Ovary (tissue), 3 donors: ENCODE measurements at regions not wholly inside any gene's neighbourhood (a gene's known extent, or its start where the extent isn't known, plus 50 kb on each side); places are given as distances from the start of the nearest gene placed in this dataset.

Experiments
- EP300 ChIP-seq: sonication (generic); formaldehyde crosslinking; IDR thresholded peaks from one replicate; pipeline ENCODE4 v1.6.1; 2017; ENCODE audit warnings: antibody characterized with exemption
- POLR2A ChIP-seq: fragments of 450-650 bp; IDR thresholded peaks from one replicate; pipeline ENCODE4 v1.6.1; 2017; ENCODE audit warnings: antibody characterized with exemption, mild to moderate bottlenecking, moderate library complexity
- TF ChIP-seq, protein P1 (sequence below), 3 donors: fragments of 450-650 bp in 2 of 3; fragments of 200-600 bp in 1 of 3; IDR thresholded peaks; one replicate each; pipeline versions ENCODE4 v1.5.1 to v1.8.0; 2016 to 2022; ENCODE audit warnings: antibody characterized with exemption in 3 of 3, mild to moderate bottlenecking in 1 of 3
- donor health status: DM: no; HTN: no; CAD: no.

DNA sequence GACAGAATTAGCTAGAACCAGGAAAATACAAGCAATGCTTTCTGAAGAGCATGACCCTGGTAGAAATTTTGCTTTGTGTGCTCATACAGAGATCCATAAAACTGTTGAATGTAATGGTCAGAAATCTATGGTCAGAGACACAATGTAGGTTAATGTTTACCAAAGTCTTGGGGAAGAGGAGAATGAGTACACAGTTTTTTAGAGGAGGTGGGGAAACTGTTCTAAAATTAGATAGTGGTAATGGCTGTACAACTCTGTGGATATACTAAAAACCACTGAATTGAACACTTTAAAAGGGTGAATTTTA, 109.5 kb upstream of the ARHGAP5 start:
- TF ChIP-seq, protein P1, sequence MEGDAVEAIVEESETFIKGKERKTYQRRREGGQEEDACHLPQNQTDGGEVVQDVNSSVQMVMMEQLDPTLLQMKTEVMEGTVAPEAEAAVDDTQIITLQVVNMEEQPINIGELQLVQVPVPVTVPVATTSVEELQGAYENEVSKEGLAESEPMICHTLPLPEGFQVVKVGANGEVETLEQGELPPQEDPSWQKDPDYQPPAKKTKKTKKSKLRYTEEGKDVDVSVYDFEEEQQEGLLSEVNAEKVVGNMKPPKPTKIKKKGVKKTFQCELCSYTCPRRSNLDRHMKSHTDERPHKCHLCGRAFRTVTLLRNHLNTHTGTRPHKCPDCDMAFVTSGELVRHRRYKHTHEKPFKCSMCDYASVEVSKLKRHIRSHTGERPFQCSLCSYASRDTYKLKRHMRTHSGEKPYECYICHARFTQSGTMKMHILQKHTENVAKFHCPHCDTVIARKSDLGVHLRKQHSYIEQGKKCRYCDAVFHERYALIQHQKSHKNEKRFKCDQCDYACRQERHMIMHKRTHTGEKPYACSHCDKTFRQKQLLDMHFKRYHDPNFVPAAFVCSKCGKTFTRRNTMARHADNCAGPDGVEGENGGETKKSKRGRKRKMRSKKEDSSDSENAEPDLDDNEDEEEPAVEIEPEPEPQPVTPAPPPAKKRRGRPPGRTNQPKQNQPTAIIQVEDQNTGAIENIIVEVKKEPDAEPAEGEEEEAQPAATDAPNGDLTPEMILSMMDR (IDR thresholded peaks at IDR 0.05), result no peak
- TF ChIP-seq POLR2A (no peak), EP300 (no peak)
